SK-N-SH treated with all-trans-retinoic acid at 6 μM for 48 hours (cell line): ENCODE measurements at regions not wholly inside any gene's neighbourhood (a gene's known extent, or its start where the extent isn't known, plus 50 kb on each side); places are given as distances from the start of the nearest gene placed in this dataset.
A peak's percentile ranks its signal among the peaks of the same experiment; 100 is the strongest.

Experiments
- ATAC-seq: fragments of 200-7000 bp; cut with Tn5 transposase; 3 replicates; pipeline ENCODE4 v1.9.1; 2020; ENCODE audit warnings: mild to moderate bottlenecking, moderate library complexity
- BACH2 ChIP-seq: fragments of 250-450 bp; sonication (Bioruptor Pico); IDR thresholded peaks from 2 replicates; pipeline ENCODE4 v1.9.0; 2021; ENCODE audit warnings: mild to moderate bottlenecking, borderline replicate concordance
- CREB5 ChIP-seq: fragments of 250-450 bp; sonication (Bioruptor Pico); IDR thresholded peaks from 2 replicates; pipeline ENCODE4 v1.5.1; 2020; ENCODE audit warnings: low read depth, mild to moderate bottlenecking, moderate library complexity
- CSDC2 ChIP-seq: fragments of 250-450 bp; sonication (Bioruptor Pico); IDR thresholded peaks from 2 replicates; pipeline ENCODE4 v1.5.0; 2020; ENCODE audit warnings: mild to moderate bottlenecking, moderate library complexity
- CSRNP3 ChIP-seq: fragments of 250-450 bp; sonication (Bioruptor Pico); IDR thresholded peaks from 2 replicates; pipeline ENCODE4 v1.5.1; 2021; ENCODE audit warnings: mild to moderate bottlenecking, moderate library complexity
- ESRRG ChIP-seq: fragments of 250-450 bp; sonication (Bioruptor Pico); IDR thresholded peaks from 2 replicates; pipeline ENCODE4 v1.6.1; 2021; ENCODE audit warnings: mild to moderate bottlenecking
- GLIS3 ChIP-seq: fragments of 250-450 bp; sonication (Bioruptor Pico); IDR thresholded peaks from 2 replicates; pipeline ENCODE4 v1.5.0; 2020; ENCODE audit warnings: mild to moderate bottlenecking, moderate library complexity
- ISL1 ChIP-seq: fragments of 250-450 bp; sonication (Bioruptor Pico); IDR thresholded peaks from 2 replicates; pipeline ENCODE4 v2.1.2; 2022; ENCODE audit warnings: mild to moderate bottlenecking, moderate library complexity
- PATZ1 ChIP-seq: fragments of 250-450 bp; sonication (Bioruptor Pico); IDR thresholded peaks from 2 replicates; pipeline ENCODE4 v1.8.0; 2020; ENCODE audit warnings: mild to moderate bottlenecking, moderate library complexity, borderline replicate concordance
- POU6F1 ChIP-seq: fragments of 250-450 bp; sonication (Bioruptor Pico); IDR thresholded peaks from 2 replicates; pipeline ENCODE4 v1.8.0; 2021; ENCODE audit warnings: low read depth, mild to moderate bottlenecking, moderate library complexity, borderline replicate concordance
- PPARA ChIP-seq: fragments of 250-450 bp; sonication (Bioruptor Pico); IDR thresholded peaks from 2 replicates; pipeline ENCODE4 v1.5.0; 2020; ENCODE audit warnings: mild to moderate bottlenecking, borderline replicate concordance
- RARB ChIP-seq: fragments of 250-450 bp; sonication (Bioruptor Pico); IDR thresholded peaks from 2 replicates; pipeline ENCODE4 v1.8.0; 2021; ENCODE audit warnings: mild to moderate bottlenecking, moderate library complexity
- SNAI2 ChIP-seq: fragments of 250-450 bp; sonication (Bioruptor Pico); IDR thresholded peaks from 2 replicates; pipeline ENCODE4 v1.5.0; 2020; ENCODE audit warnings: mild to moderate bottlenecking, moderate library complexity
- TCF4 ChIP-seq: fragments of 250-450 bp; sonication (Bioruptor Pico); IDR thresholded peaks from 2 replicates; pipeline ENCODE4 v1.8.0; 2021; ENCODE audit warnings: mild to moderate bottlenecking, moderate library complexity, borderline replicate concordance
- TSHZ2 ChIP-seq: fragments of 250-450 bp; sonication (Bioruptor Pico); IDR thresholded peaks from 2 replicates; pipeline ENCODE4 v1.5.0; 2020; ENCODE audit warnings: mild to moderate bottlenecking, moderate library complexity
- ZFP3 ChIP-seq: fragments of 250-450 bp; sonication (Bioruptor Pico); IDR thresholded peaks from 2 replicates; pipeline ENCODE4 v1.5.0; 2020; ENCODE audit warnings: mild to moderate bottlenecking, moderate library complexity
- ZFP30 ChIP-seq: fragments of 450-650 bp; formaldehyde crosslinking; IDR thresholded peaks from 2 replicates; pipeline ENCODE4 v1.5.0; 2022; ENCODE audit warnings: mild to moderate bottlenecking, moderate library complexity
- ZNF565 ChIP-seq: fragments of 450-650 bp; formaldehyde crosslinking; conservative IDR thresholded peaks from 2 replicates; pipeline ENCODE4 v1.5.0; 2020; ENCODE audit warnings: low read depth, mild to moderate bottlenecking, moderate library complexity
- ZNF70 ChIP-seq: fragments of 450-650 bp; formaldehyde crosslinking; IDR thresholded peaks from 2 replicates; pipeline ENCODE4 v1.5.0; 2020; ENCODE audit warnings: mild to moderate bottlenecking, moderate library complexity

- TF ChIP-seq GLIS3 (CRISPR knock-in tag), result no peak
- TF ChIP-seq ZFP30 (CRISPR knock-in tag), result no peak
- no peak for TF ChIP-seq RARB (CRISPR knock-in tag)
- no peak for ATAC-seq
Measured at GRCh38 chr10:36681751-36682632, 443.4 kb upstream of the ANKRD30A start.

- no peak for TF ChIP-seq GLIS3 (CRISPR knock-in tag)
- no peak for TF ChIP-seq PATZ1
- no peak for TF ChIP-seq ZNF70 (CRISPR knock-in tag)
- TF ChIP-seq TSHZ2, result no peak
- TF ChIP-seq, all 23 proteins: peak for 0
- no peak for ATAC-seq
Measured at GRCh38 chr10:36679554-36679953, 445.8 kb upstream of the ANKRD30A start.

- no peak for TF ChIP-seq ZNF70 (CRISPR knock-in tag)
- no peak for TF ChIP-seq BACH2 (CRISPR knock-in tag)
- TF ChIP-seq ZNF565 (CRISPR knock-in tag), result no peak
- no peak for TF ChIP-seq CSRNP3 (CRISPR knock-in tag)
- no peak for TF ChIP-seq CREB5
- TF ChIP-seq RARB (CRISPR knock-in tag), result no peak
- no peak for TF ChIP-seq ZFP30 (CRISPR knock-in tag)
- TF ChIP-seq TCF4, result no peak
- TF ChIP-seq TSHZ2, result no peak
- no peak for TF ChIP-seq CSDC2 (CRISPR knock-in tag)
- TF ChIP-seq SNAI2 (CRISPR knock-in tag), result no peak
- ATAC-seq, result no peak
Measured at GRCh38 chr10:36677431-36677768, 448.0 kb upstream of the ANKRD30A start.

- peak; percentile 74 for ATAC-seq
- TF ChIP-seq ISL1 (CRISPR knock-in tag) (no peak), CREB5 (no peak), ESRRG (CRISPR knock-in tag) (no peak), ZFP3 (CRISPR knock-in tag) (no peak), PATZ1 (no peak), ZFP30 (CRISPR knock-in tag) (no peak), POU6F1 (CRISPR knock-in tag) (no peak), ZNF565 (CRISPR knock-in tag) (no peak), PPARA (no peak)
Measured at GRCh38 chr10:36676756-36677430, 448.5 kb upstream of the ANKRD30A start.
